ENCODE measurements at regions not wholly inside any gene's neighbourhood (a gene's known extent, or its start where the extent isn't known, plus 50 kb on each side); places are given as distances from the start of the nearest gene placed in this dataset.
"Not testable (repeated sequence)": the region's sequence is repeated elsewhere in the genome, so short reads cannot be mapped to it uniquely, and the experiment has no call there.

GRCh38 chr1:148309940-148310500 lies 157.9 kb upstream of the NBPF11 start:
- DNase-seq = no peak

- DNase-seq = no peak
Observed at GRCh38 chr1:148308832-148309458, 156.9 kb upstream of the NBPF11 start.

- DNase-seq = no peak
Observed at GRCh38 chr1:148307583-148308185, 155.6 kb upstream of the NBPF11 start.

GRCh38 chr1:148304935-148305334 lies 152.9 kb upstream of the NBPF11 start:
- DNase-seq = not testable (repeated sequence)

GRCh38 chr1:148302586-148303364 lies 150.7 kb upstream of the NBPF11 start:
- not testable (repeated sequence) for DNase-seq

GRCh38 chr1:148297852-148298251 lies 145.8 kb upstream of the NBPF11 start:
- not testable (repeated sequence) for DNase-seq

- no peak for DNase-seq
Observed at GRCh38 chr1:148296511-148296910, 144.4 kb upstream of the NBPF11 start.

- DNase-seq = no peak
Observed at GRCh38 chr1:148294116-148294807, 142.2 kb upstream of the NBPF11 start.

- no peak for DNase-seq
Observed at GRCh38 chr1:148293651-148294050, 141.6 kb upstream of the NBPF11 start.

- DNase-seq = no peak
Observed at GRCh38 chr1:148292915-148293314, 140.8 kb upstream of the NBPF11 start.

GRCh38 chr1:148290881-148291280 lies 138.8 kb upstream of the NBPF11 start:
- no peak for DNase-seq

GRCh38 chr1:148289647-148290046 lies 137.6 kb upstream of the NBPF11 start:
- no peak for DNase-seq

GRCh38 chr1:148285946-148286345 lies 133.9 kb upstream of the NBPF11 start:
- not testable (repeated sequence) for DNase-seq

GRCh38 chr1:148280831-148281572 lies 128.9 kb upstream of the NBPF11 start:
- not testable (repeated sequence) for DNase-seq

GRCh38 chr1:148279002-148279542 lies 127.0 kb upstream of the NBPF11 start:
- not testable (repeated sequence) for DNase-seq

GRCh38 chr1:148277865-148278279 lies 125.8 kb upstream of the NBPF11 start:
- not testable (repeated sequence) for DNase-seq

- not testable (repeated sequence) for DNase-seq
Observed at GRCh38 chr1:148267066-148267465, 115.0 kb upstream of the NBPF11 start.

GRCh38 chr1:148264374-148265276 lies 112.5 kb upstream of the NBPF11 start:
- no peak for DNase-seq

- peak; percentile 88 for DNase-seq
Observed at GRCh38 chr1:148263906-148264255, 111.8 kb upstream of the NBPF11 start.

GRCh38 chr1:148263128-148263905 lies 111.2 kb upstream of the NBPF11 start:
- DNase-seq = peak; percentile 91
